ENCODE measurements at regions not wholly inside any gene's neighbourhood (a gene's known extent, or its start where the extent isn't known, plus 50 kb on each side); places are given as distances from the start of the nearest gene placed in this dataset.

DNA sequence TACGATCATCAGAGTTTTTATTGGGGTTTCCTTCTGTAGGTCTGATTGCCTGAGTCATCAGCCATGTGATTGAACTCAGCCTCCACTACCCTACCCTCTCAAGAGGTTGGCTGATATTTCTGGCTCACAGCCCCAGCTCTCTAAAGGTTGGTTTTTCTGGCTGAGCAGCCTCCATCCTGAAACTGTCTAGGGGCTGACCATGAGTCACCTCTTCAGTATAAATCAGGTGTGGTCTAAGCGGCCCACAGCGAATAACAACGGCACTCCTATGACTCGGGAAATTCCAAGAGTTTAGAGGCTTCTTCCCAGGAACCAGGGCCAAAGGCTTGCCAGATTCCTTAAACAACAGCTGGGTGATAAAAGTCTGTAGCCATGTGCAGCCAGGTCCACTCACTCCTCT, 115.5 kb downstream of the SOD2 start:
- TF ChIP-seq, protein P1, sequence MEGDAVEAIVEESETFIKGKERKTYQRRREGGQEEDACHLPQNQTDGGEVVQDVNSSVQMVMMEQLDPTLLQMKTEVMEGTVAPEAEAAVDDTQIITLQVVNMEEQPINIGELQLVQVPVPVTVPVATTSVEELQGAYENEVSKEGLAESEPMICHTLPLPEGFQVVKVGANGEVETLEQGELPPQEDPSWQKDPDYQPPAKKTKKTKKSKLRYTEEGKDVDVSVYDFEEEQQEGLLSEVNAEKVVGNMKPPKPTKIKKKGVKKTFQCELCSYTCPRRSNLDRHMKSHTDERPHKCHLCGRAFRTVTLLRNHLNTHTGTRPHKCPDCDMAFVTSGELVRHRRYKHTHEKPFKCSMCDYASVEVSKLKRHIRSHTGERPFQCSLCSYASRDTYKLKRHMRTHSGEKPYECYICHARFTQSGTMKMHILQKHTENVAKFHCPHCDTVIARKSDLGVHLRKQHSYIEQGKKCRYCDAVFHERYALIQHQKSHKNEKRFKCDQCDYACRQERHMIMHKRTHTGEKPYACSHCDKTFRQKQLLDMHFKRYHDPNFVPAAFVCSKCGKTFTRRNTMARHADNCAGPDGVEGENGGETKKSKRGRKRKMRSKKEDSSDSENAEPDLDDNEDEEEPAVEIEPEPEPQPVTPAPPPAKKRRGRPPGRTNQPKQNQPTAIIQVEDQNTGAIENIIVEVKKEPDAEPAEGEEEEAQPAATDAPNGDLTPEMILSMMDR (IDR thresholded peaks at IDR 0.05; ENCODE audit: low read length), result no peak
- TF ChIP-seq EZH2 (IDR thresholded peaks at IDR 0.05; ENCODE audit: borderline replicate concordance, low read length), result no peak
